Endothelial cell of umbilical vein (primary cell): ENCODE measurements at regions not wholly inside any gene's neighbourhood (a gene's known extent, or its start where the extent isn't known, plus 50 kb on each side); places are given as distances from the start of the nearest gene placed in this dataset.
"Not testable (repeated sequence)": the region's sequence is repeated elsewhere in the genome, so short reads cannot be mapped to it uniquely, and the experiment has no call there.

Source experiments
- BruUV-seq: library from RNA; stranded (reverse); fragments of 400-500 nt; replicated peaks from 2 replicates; lab custom pipeline; 2021; lab: Mats Ljungman, UMichigan
- CTCF ChIA-PET: fragments of 300-600, 350-600 bp; sonication (Branson Sonifier 250); formaldehyde crosslinking; loops from one replicate; lab custom pipeline; 2021; ENCODE audit warnings: antibody characterized with exemption, inconsistent platforms; lab: Charles Lee
- POLR2A ChIA-PET: fragments of 300-600, 350-600 bp; sonication (Branson Sonifier 250); formaldehyde crosslinking; loops from one replicate; lab custom pipeline; 2021; ENCODE audit warnings: antibody characterized with exemption, inconsistent platforms; lab: Charles Lee
- DNase-seq: peaks from one replicate; pipeline ENCODE4 v3.0.0-alpha.2; 2011; ENCODE audit warnings: low read depth, low spot score
- FAIRE-seq: peaks from 2 replicates; lab custom pipeline; 2011; peaks lifted over from hg19 to GRCh38; lab: Jason Lieb, UNC
- H2AFZ ChIP-seq: 2 replicates; pipeline ENCODE4 v1.6.0; 2012; ENCODE audit warnings: low read depth, low read length, control low read depth, inconsistent platforms
- H3K27ac ChIP-seq: 2 replicates; pipeline ENCODE4 v1.5.1; 2011; ENCODE audit warnings: low read depth, mild to moderate bottlenecking, control low read depth, low read length, moderate library complexity; ENCODE audit not compliant: insufficient read depth
- H3K27me3 ChIP-seq, 2 experiments: 2 replicates each; pipeline versions ENCODE4 v1.6.0 to v1.6.1; 2011; ENCODE audit warnings: low read length in 2 of 2, mixed read lengths in 1 of 2; ENCODE audit not compliant: control insufficient read depth in 2 of 2, insufficient read depth in 2 of 2
- H3K36me3 ChIP-seq, 2 experiments: 2 replicates in 1 of 2; 3 replicates in 1 of 2; pipeline ENCODE4 v1.5.1; 2011; ENCODE audit warnings: low read length in 2 of 2, mild to moderate bottlenecking in 1 of 2, moderate library complexity in 1 of 2; ENCODE audit not compliant: control insufficient read depth in 2 of 2, insufficient read depth in 2 of 2; ENCODE audit errors: extremely low read depth in 1 of 2
- H3K4me1 ChIP-seq: 3 replicates; pipeline ENCODE4 v1.5.1; 2011; ENCODE audit warnings: mild to moderate bottlenecking, low read length; ENCODE audit not compliant: control insufficient read depth, insufficient read depth; ENCODE audit errors: extremely low read depth
- H3K4me2 ChIP-seq: 2 replicates; pipeline ENCODE4 v1.6.1; 2011; ENCODE audit warnings: low read length, control low read depth, mixed read lengths; ENCODE audit not compliant: insufficient read depth
- H3K4me3 ChIP-seq, 3 experiments: fragments of 200-600 bp in 1 of 3; sonication (generic), shearing (Covaris generic) in 1 of 3; replicated peaks in 1 of 3; 2 replicates each; pipeline ENCODE4 v1.5.1; 2011 to 2016; ENCODE audit warnings: control low read depth in 3 of 3, low read length in 3 of 3, mild to moderate bottlenecking in 2 of 3, inconsistent platforms in 1 of 3, low read depth in 1 of 3, moderate library complexity in 1 of 3; ENCODE audit not compliant: insufficient read depth in 1 of 3
- H3K79me2 ChIP-seq: 2 replicates; pipeline ENCODE4 v1.6.0; 2012; ENCODE audit warnings: low read length, inconsistent platforms; ENCODE audit not compliant: control insufficient read depth, insufficient read depth
- H3K9ac ChIP-seq: replicated peaks from 2 replicates; pipeline ENCODE3; 2011; ENCODE audit warnings: low read length, control low read depth; ENCODE audit not compliant: insufficient read depth; ENCODE audit errors: extremely low read depth
- H3K9me1 ChIP-seq: replicated peaks from 3 replicates; pipeline ENCODE4 v1.6.0; 2011; ENCODE audit warnings: mild to moderate bottlenecking, low read length; ENCODE audit not compliant: control insufficient read depth, insufficient read depth; ENCODE audit errors: extremely low read depth
- H3K9me3 ChIP-seq: replicated peaks from 2 replicates; pipeline ENCODE4 v1.5.1; 2012; ENCODE audit warnings: low read length, inconsistent platforms; ENCODE audit not compliant: control insufficient read depth, insufficient read depth
- H4K20me1 ChIP-seq: replicated peaks from 2 replicates; pipeline ENCODE3; 2011; ENCODE audit warnings: mild to moderate bottlenecking, low read length; ENCODE audit not compliant: control insufficient read depth, insufficient read depth; ENCODE audit errors: extremely low read depth
- dilution Hi-C: fragments of 300-500 bp; cut with MboI; formaldehyde crosslinking; loops from one replicate; pipeline ENCODE4 v1.15.0; 2019; ENCODE audit warnings: low sequenced_read_pairs; ENCODE audit not compliant: extremely low pct_ligation_motif_present
- intact Hi-C: fragments of 100-400 bp; cut with micrococcal nuclease; formaldehyde crosslinking; loops from one replicate; pipeline ENCODE4 v1.10.0; 2022

DNA sequence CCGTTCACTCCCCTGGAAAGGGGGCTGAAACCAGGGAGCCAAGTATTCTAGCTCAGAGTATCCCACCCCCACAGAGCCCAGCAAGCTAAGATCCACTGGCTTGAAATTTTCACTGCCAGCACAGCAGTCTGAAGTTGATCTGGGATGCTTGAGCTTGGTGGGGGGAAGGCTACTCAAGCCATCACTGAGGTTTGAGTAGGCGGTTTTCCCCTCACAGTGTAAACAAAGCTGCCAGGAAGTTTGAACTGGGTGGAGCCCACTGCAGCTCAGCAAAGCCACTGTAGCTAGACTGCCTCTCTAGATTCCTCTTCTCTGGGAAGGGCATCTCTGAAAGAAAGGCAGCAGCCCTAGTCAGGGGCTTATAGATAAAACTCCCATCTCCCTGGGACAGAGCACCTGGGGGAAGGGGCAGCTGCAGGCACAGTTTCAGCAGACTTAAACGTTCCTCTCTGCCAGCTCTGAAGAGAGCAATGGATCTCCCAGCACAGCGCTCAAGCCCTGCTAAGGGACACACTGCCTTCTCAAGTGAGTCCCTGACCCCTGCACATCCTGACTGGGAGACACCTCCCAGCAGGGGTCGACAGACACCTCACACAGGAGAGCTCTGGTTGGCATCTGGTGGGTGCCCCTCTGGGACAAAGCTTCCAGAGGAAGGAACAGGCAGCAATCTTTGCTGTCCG, 204.8 kb upstream of the ZNF658 start:
- H3K4me3 ChIP-seq, H2AFZ ChIP-seq, DNase-seq, FAIRE-seq, H3K79me2 ChIP-seq, intact Hi-C loops, H3K4me1 ChIP-seq, H3K27me3 ChIP-seq, CTCF ChIA-PET, H3K9ac ChIP-seq, H3K9me3 ChIP-seq, H3K9me1 ChIP-seq, H4K20me1 ChIP-seq, H3K4me2 ChIP-seq, H3K27ac ChIP-seq, POLR2A ChIA-PET, H3K36me3 ChIP-seq, dilution Hi-C loops, BruUV-seq: not testable (repeated sequence)

- H3K36me3 ChIP-seq, H4K20me1 ChIP-seq, POLR2A ChIA-PET, FAIRE-seq, BruUV-seq, H3K9me3 ChIP-seq, DNase-seq, CTCF ChIA-PET, H3K9ac ChIP-seq, H3K79me2 ChIP-seq, H3K4me2 ChIP-seq, H3K4me3 ChIP-seq, H3K4me1 ChIP-seq, H3K9me1 ChIP-seq, dilution Hi-C loops, H3K27me3 ChIP-seq, H3K27ac ChIP-seq, intact Hi-C loops, H2AFZ ChIP-seq: not testable (repeated sequence)
These were observed 203.0 kb upstream of the ZNF658 start for GRCh38 chr9:66697343-66698065.

- H2AFZ ChIP-seq, H4K20me1 ChIP-seq, CTCF ChIA-PET, intact Hi-C loops, H3K9me3 ChIP-seq, H3K4me1 ChIP-seq, H3K4me2 ChIP-seq, BruUV-seq, H3K36me3 ChIP-seq, H3K9ac ChIP-seq, POLR2A ChIA-PET, H3K4me3 ChIP-seq, FAIRE-seq, H3K79me2 ChIP-seq, H3K9me1 ChIP-seq, H3K27ac ChIP-seq, dilution Hi-C loops, DNase-seq, H3K27me3 ChIP-seq: not testable (repeated sequence)
These were observed 202.5 kb upstream of the ZNF658 start for GRCh38 chr9:66698066-66698455.
